Neural cell (in vitro differentiated cells): ENCODE measurements at regions not wholly inside any gene's neighbourhood (a gene's known extent, or its start where the extent isn't known, plus 50 kb on each side); places are given as distances from the start of the nearest gene placed in this dataset.
"Not testable (repeated sequence)": the region's sequence is repeated elsewhere in the genome, so short reads cannot be mapped to it uniquely, and the experiment has no call there.

ENCODE experiments used
- H2AFZ ChIP-seq: fragments of 200-600, 300-800 bp; sonication (generic), shearing (Covaris generic); 2 replicates; pipeline ENCODE4 v1.6.0; 2014; ENCODE audit warnings: low read depth, mild to moderate bottlenecking, antibody characterized with exemption, low read length, moderate library complexity
- H3F3A ChIP-seq: fragments of 200-600 bp; shearing (Covaris generic); 2 replicates; pipeline ENCODE4 v1.6.1; 2016; ENCODE audit warnings: mild to moderate bottlenecking, moderate library complexity, mixed read lengths, antibody characterized with exemption, low read length; ENCODE audit not compliant: insufficient read depth, poor library complexity, severe bottlenecking
- H3K27ac ChIP-seq: fragments of 200-600, 300-800 bp; sonication (generic), shearing (Covaris generic); 2 replicates; pipeline ENCODE4 v1.5.1; 2014; ENCODE audit warnings: mild to moderate bottlenecking, low read length, moderate library complexity
- H3K27me3 ChIP-seq: fragments of 300-800, 200-600 bp; sonication (generic), shearing (Covaris generic); 2 replicates; pipeline ENCODE4 v1.6.0; 2014; ENCODE audit warnings: mild to moderate bottlenecking, low read depth, low read length, moderate library complexity; ENCODE audit not compliant: insufficient read depth
- H3K36me3 ChIP-seq: fragments of 300-800, 200-600 bp; sonication (generic), shearing (Covaris generic); 2 replicates; pipeline ENCODE4 v1.5.1; 2014; ENCODE audit warnings: mild to moderate bottlenecking, antibody characterized with exemption, low read length, moderate library complexity; ENCODE audit not compliant: insufficient read depth
- H3K4me2 ChIP-seq: fragments of 300-800, 200-600 bp; sonication (generic), shearing (Covaris generic); 2 replicates; pipeline ENCODE4 v1.6.0; 2014; ENCODE audit warnings: mild to moderate bottlenecking, low read length
- H3K4me3 ChIP-seq: fragments of 300-800, 200-600 bp; sonication (generic), shearing (Covaris generic); 2 replicates; pipeline ENCODE4 v1.5.1; 2014; ENCODE audit warnings: mild to moderate bottlenecking, low read length, moderate library complexity
- H3K79me2 ChIP-seq: fragments of 200-600 bp; shearing (Covaris generic); replicated peaks from 2 replicates; pipeline ENCODE4 v1.6.0; 2014; ENCODE audit warnings: mild to moderate bottlenecking, low read length, moderate library complexity; ENCODE audit not compliant: insufficient read depth
- H3K9ac ChIP-seq: fragments of 300-800, 200-600 bp; sonication (generic), shearing (Covaris generic); 2 replicates; pipeline ENCODE4 v1.6.1; 2016; ENCODE audit warnings: mild to moderate bottlenecking, low read length, mixed read lengths
- H3K9me2 ChIP-seq: fragments of 200-600 bp; shearing (Covaris generic); 2 replicates; pipeline ENCODE4 v1.6.1; 2016; ENCODE audit warnings: mild to moderate bottlenecking, low read length, mixed read lengths; ENCODE audit not compliant: insufficient read depth
- H3K9me3 ChIP-seq: fragments of 200-600, 300-800 bp; sonication (generic), shearing (Covaris generic); 2 replicates; pipeline ENCODE4 v1.6.1; 2016; ENCODE audit warnings: mild to moderate bottlenecking, mixed run types, low read length, moderate library complexity, mixed read lengths
- H4K20me1 ChIP-seq: fragments of 200-600 bp; shearing (Covaris generic); 2 replicates; pipeline ENCODE4 v1.6.1; 2016; ENCODE audit warnings: mild to moderate bottlenecking, mixed run types; ENCODE audit not compliant: insufficient read depth
- CTCF ChIP-seq: fragments of 450-650 bp; IDR thresholded peaks from 2 replicates; pipeline ENCODE4 v1.5.1; 2014; ENCODE audit warnings: antibody characterized with exemption, mild to moderate bottlenecking, moderate library complexity; ENCODE audit not compliant: poor library complexity, severe bottlenecking
- EP300 ChIP-seq: fragments of 450-650 bp; conservative IDR thresholded peaks from 2 replicates; pipeline ENCODE4 v1.6.1; 2014; ENCODE audit warnings: antibody characterized with exemption, mild to moderate bottlenecking, moderate library complexity; ENCODE audit not compliant: poor library complexity, severe bottlenecking
- EZH2 ChIP-seq: fragments of 200-600, 300-800 bp; shearing (Covaris generic), sonication (generic); IDR thresholded peaks from 2 replicates; pipeline ENCODE4 v1.6.1; 2014; ENCODE audit warnings: antibody characterized with exemption, low read length, borderline replicate concordance, mild to moderate bottlenecking; ENCODE audit not compliant: insufficient read depth, poor library complexity, severe bottlenecking
- MXI1 ChIP-seq: fragments of 450-650 bp; conservative IDR thresholded peaks from 2 replicates; pipeline ENCODE4 v1.6.1; 2014; ENCODE audit warnings: antibody characterized with exemption, mild to moderate bottlenecking; ENCODE audit not compliant: poor library complexity, severe bottlenecking
- POLR2AphosphoS5 ChIP-seq: IDR thresholded peaks from 2 replicates; pipeline ENCODE4 v1.6.1; 2012
- RAD21 ChIP-seq: fragments of 450-650 bp; conservative IDR thresholded peaks from 2 replicates; pipeline ENCODE4 v1.6.1; 2014; ENCODE audit warnings: antibody characterized with exemption, mild to moderate bottlenecking, moderate library complexity
- REST ChIP-seq: IDR thresholded peaks from 2 replicates; pipeline ENCODE4 v1.6.1; 2012; ENCODE audit warnings: borderline replicate concordance
- SMC3 ChIP-seq: fragments of 450-650 bp; conservative IDR thresholded peaks from 2 replicates; pipeline ENCODE4 v1.6.1; 2014; ENCODE audit warnings: antibody characterized with exemption, mild to moderate bottlenecking, moderate library complexity; ENCODE audit not compliant: poor library complexity
- TAF1 ChIP-seq: IDR thresholded peaks from 2 replicates; pipeline ENCODE4 v1.6.1; 2012; ENCODE audit warnings: low read depth

- Histone ChIP-seq H3K4me3 (no peak overlapping the region), H4K20me1 (no peaks in the 10 kb centered on the region), H3K9me2 (no peaks in the 10 kb centered on the region), H3F3A (no peaks in the 10 kb centered on the region), H3K9ac (no peak overlapping the region), H3K4me2 (no peak overlapping the region), H3K36me3 (no peaks in the 10 kb centered on the region), H3K27ac (no peak overlapping the region), H3K79me2 (no peaks in the 10 kb centered on the region), H3K9me3 (no peaks in the 10 kb centered on the region), H2AFZ (no peak overlapping the region), H3K27me3 (no peaks in the 10 kb centered on the region)
- no peak for TF ChIP-seq RAD21
- no peak for TF ChIP-seq MXI1
- TF ChIP-seq EZH2: no peak
- TF ChIP-seq POLR2AphosphoS5: no peak
- TF ChIP-seq REST: no peak
- no peak for TF ChIP-seq TAF1
- TF ChIP-seq EP300: no peak
- TF ChIP-seq SMC3: no peak
- no peak for TF ChIP-seq CTCF
Observed at GRCh38 chr11:86145439-86146156, 76.7 kb upstream of the PICALM start.

GRCh38 chr11:86144846-86145245 lies 76.0 kb upstream of the PICALM start:
- Histone ChIP-seq H3K4me2 (no peak overlapping the region), H3K9me3 (no peaks in the 10 kb centered on the region), H3K36me3 (no peaks in the 10 kb centered on the region), H3K27me3 (no peaks in the 10 kb centered on the region), H4K20me1 (no peaks in the 10 kb centered on the region), H2AFZ (no peak overlapping the region), H3K9me2 (no peaks in the 10 kb centered on the region), H3K4me3 (no peak overlapping the region), H3F3A (no peaks in the 10 kb centered on the region), H3K9ac (no peak overlapping the region), H3K27ac (no peak overlapping the region), H3K79me2 (no peaks in the 10 kb centered on the region)
- TF ChIP-seq SMC3: no peak
- TF ChIP-seq CTCF: no peak
- no peak for TF ChIP-seq RAD21
- TF ChIP-seq POLR2AphosphoS5: no peak
- TF ChIP-seq EZH2: no peak

GRCh38 chr11:86144087-86144486 lies 75.2 kb upstream of the PICALM start:
- not testable (repeated sequence) for H3K4me3 ChIP-seq, H3K27ac ChIP-seq, H3K4me2 ChIP-seq, H3K79me2 ChIP-seq, H3K27me3 ChIP-seq, H3K9ac ChIP-seq, H4K20me1 ChIP-seq, H3F3A ChIP-seq, H3K9me3 ChIP-seq, H3K36me3 ChIP-seq, H3K9me2 ChIP-seq, H2AFZ ChIP-seq
